ENCODE measurements at regions not wholly inside any gene's neighbourhood (a gene's known extent, or its start where the extent isn't known, plus 50 kb on each side); places are given as distances from the start of the nearest gene placed in this dataset.

GRCh38 chr9:105911104-105911911, 217.0 kb downstream of the TMEM38B start:
- Mint-ChIP-seq H3K27me3 (peaks cover 6% of the 10 kb centered on the region), H3K4me1 (no peaks in the 10 kb centered on the region), H3K4me3 (no peak overlapping the region), H3K36me3 (ENCODE audit: low read depth) (no peaks in the 10 kb centered on the region), H3K27ac (no peak overlapping the region), H3K9me3 (no peaks in the 10 kb centered on the region)
- ChIA-PET POLR2A (no interaction called here), CTCF (no interaction called here)
- no peak for DNase-seq

DNA sequence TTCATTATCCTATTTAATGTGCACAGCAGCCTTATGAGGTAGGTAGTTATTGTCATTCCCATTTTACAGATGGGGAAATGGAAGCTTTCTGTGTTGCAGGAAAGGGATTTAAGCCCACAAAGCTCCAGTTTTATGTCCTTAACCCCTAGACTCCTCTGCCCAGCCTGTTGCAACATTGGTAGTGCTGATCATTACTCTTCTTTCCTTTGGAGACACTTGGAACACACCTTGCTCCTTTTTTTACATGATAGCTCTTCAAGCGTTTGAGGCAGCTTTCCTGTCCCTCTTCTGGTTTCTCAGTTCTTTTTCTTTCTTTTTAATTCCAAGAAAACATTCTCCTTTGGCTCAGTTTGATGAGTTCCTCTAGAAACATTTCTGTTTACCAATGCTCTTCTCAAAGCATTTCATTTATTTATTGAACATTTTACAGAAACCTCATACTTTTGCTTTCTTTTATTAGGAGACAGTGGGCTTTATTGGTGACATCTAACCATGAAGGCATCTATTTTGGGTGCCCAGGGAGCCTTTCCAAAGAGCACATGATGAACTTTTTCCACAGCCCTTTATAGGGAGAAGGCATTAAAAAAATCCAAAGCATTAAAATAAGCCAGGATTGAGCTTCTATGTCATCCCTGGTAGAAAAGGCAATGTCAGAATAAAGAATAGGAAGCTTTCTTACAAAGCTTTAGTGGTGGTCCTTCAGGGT, 218.0 kb downstream of the TMEM38B start:
- Mint-ChIP-seq H3K27me3 (peaks cover 6% of the 10 kb centered on the region), H3K4me1 (no peaks in the 10 kb centered on the region), H3K36me3 (ENCODE audit: low read depth) (no peaks in the 10 kb centered on the region), H3K4me3 (no peak overlapping the region), H3K27ac (no peak overlapping the region), H3K9me3 (no peaks in the 10 kb centered on the region)
- POLR2A ChIA-PET: no interaction called here
- DNase-seq: no peak
- CTCF ChIA-PET: no interaction called here

DNA sequence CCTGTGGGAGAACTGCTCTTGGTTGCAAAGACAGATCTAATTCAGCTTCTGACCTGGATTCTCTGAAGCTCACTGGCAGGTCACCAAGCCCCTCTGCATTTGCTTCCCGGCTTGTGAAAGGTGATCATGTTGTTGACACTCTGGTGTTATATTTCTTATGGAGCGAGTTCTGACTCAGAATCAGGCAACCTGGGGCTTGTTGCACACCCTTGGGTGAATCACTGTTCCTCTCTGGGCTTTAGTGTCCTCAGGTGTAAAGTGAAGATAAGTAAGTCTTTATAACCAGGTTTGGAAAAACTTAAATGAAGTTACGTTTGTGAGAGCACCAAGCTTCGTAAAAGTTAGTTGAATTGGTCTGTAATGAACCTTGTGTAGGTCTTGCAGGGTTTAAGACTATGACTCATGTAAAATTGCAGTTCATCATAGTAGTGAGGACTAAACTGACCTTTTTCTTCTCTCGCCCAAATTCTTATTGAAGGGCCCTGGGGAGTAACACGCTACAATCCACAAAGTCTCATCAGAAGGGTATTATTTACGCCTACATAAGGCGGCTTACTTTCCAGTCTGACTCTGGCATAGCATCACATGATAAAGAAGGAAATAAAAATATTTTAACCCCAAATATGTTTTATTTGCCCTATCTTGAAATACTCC, 218.6 kb downstream of the TMEM38B start:
- Mint-ChIP-seq H3K4me1 (no peaks in the 10 kb centered on the region), H3K27ac (no peak overlapping the region), H3K4me3 (no peak overlapping the region), H3K9me3 (no peaks in the 10 kb centered on the region), H3K27me3 (peaks cover 6% of the 10 kb centered on the region), H3K36me3 (ENCODE audit: low read depth) (no peaks in the 10 kb centered on the region)
- ChIA-PET POLR2A (no interaction called here), CTCF (no interaction called here)
- no peak for DNase-seq

- Mint-ChIP-seq H3K36me3 (ENCODE audit: low read depth) (no peaks in the 10 kb centered on the region), H3K27ac (no peak overlapping the region), H3K4me1 (no peaks in the 10 kb centered on the region), H3K4me3 (no peak overlapping the region), H3K27me3 (peaks cover 2% of the 10 kb centered on the region), H3K9me3 (no peaks in the 10 kb centered on the region)
- POLR2A ChIA-PET: no interaction called here
- CTCF ChIA-PET: no interaction called here
- DNase-seq: no peak
These were observed 226.9 kb downstream of the TMEM38B start for GRCh38 chr9:105921057-105921726.

GRCh38 chr9:105928416-105928815, 234.1 kb downstream of the TMEM38B start:
- CTCF ChIA-PET: no interaction called here

GRCh38 chr9:105930011-105930627, 235.8 kb downstream of the TMEM38B start:
- H3K36me3 Mint-ChIP-seq (ENCODE audit: low read depth): no peaks in the 10 kb centered on the region
- CTCF ChIA-PET: no interaction called here
- DNase-seq: no peak
- H3K27ac Mint-ChIP-seq: no peak overlapping the region
- peaks cover 6% of the 10 kb centered on the region for H3K9me3 Mint-ChIP-seq
- H3K27me3 Mint-ChIP-seq: no peaks in the 10 kb centered on the region
- no peaks in the 10 kb centered on the region for H3K4me1 Mint-ChIP-seq
- no peak overlapping the region for H3K4me3 Mint-ChIP-seq
- POLR2A ChIA-PET: no interaction called here

More at GRCh38 chr9:105928416-105928815, 234.1 kb downstream of the TMEM38B start:
- DNase-seq: no peak
- H3K27me3 Mint-ChIP-seq: no peaks in the 10 kb centered on the region
- H3K4me1 Mint-ChIP-seq: no peaks in the 10 kb centered on the region
- H3K9me3 Mint-ChIP-seq: peaks cover 3% of the 10 kb centered on the region
- POLR2A ChIA-PET: no interaction called here
- no peaks in the 10 kb centered on the region for H3K36me3 Mint-ChIP-seq (ENCODE audit: low read depth)
- H3K27ac Mint-ChIP-seq: no peak overlapping the region
- H3K4me3 Mint-ChIP-seq: no peak overlapping the region

- H3K4me1 Mint-ChIP-seq: no peaks in the 10 kb centered on the region
- peaks cover 6% of the 10 kb centered on the region for H3K9me3 Mint-ChIP-seq
- POLR2A ChIA-PET: no interaction called here
- no peaks in the 10 kb centered on the region for H3K36me3 Mint-ChIP-seq (ENCODE audit: low read depth)
- H3K27ac Mint-ChIP-seq: no peak overlapping the region
- DNase-seq: no peak
- no peaks in the 10 kb centered on the region for H3K27me3 Mint-ChIP-seq
- CTCF ChIA-PET: no interaction called here
- no peak overlapping the region for H3K4me3 Mint-ChIP-seq
These were observed 237.9 kb downstream of the TMEM38B start for GRCh38 chr9:105932276-105932675.

- H3K4me3 Mint-ChIP-seq: no peak overlapping the region
- no peaks in the 10 kb centered on the region for H3K4me1 Mint-ChIP-seq
- H3K9me3 Mint-ChIP-seq: peaks cover 12% of the 10 kb centered on the region
- H3K27ac Mint-ChIP-seq: no peak overlapping the region
- CTCF ChIA-PET: no interaction called here
- POLR2A ChIA-PET: no interaction called here
- no peak for DNase-seq
- no peaks in the 10 kb centered on the region for H3K36me3 Mint-ChIP-seq (ENCODE audit: low read depth)
- no peaks in the 10 kb centered on the region for H3K27me3 Mint-ChIP-seq
These were observed 256.1 kb downstream of the TMEM38B start for GRCh38 chr9:105950448-105950847.

GRCh38 chr9:105950894-105951293, 256.6 kb downstream of the TMEM38B start:
- no peaks in the 10 kb centered on the region for H3K27me3 Mint-ChIP-seq
- H3K27ac Mint-ChIP-seq: no peak overlapping the region
- H3K4me1 Mint-ChIP-seq: no peaks in the 10 kb centered on the region
- DNase-seq: no peak
- H3K9me3 Mint-ChIP-seq: peaks cover 12% of the 10 kb centered on the region
- H3K4me3 Mint-ChIP-seq: no peak overlapping the region
- no peaks in the 10 kb centered on the region for H3K36me3 Mint-ChIP-seq (ENCODE audit: low read depth)
- ChIA-PET CTCF (no interaction called here), POLR2A (no interaction called here)

DNA sequence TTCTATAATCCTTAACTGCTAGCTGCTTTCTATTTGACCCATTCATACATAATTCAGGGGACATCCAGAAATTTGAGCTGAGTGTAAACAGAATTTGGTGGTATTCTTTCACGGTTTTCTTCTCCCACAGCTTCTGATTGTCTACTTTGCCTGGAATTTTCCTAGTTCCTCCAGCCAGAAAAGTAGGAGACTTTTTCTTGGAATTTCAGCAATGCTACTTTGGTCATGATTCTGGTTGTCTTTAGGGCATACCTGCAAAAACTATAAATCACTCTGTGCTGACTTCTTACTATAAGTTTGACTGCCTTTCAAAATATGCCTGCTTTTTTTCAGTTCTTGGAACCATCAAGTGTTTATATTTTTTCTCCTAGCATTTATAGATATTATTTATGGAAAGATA, 260.2 kb downstream of the TMEM38B start:
- Mint-ChIP-seq H3K27me3 (no peaks in the 10 kb centered on the region), H3K27ac (no peak overlapping the region), H3K4me3 (no peak overlapping the region), H3K36me3 (ENCODE audit: low read depth) (no peaks in the 10 kb centered on the region), H3K4me1 (no peaks in the 10 kb centered on the region), H3K9me3 (peaks cover 2% of the 10 kb centered on the region)
- ChIA-PET CTCF (interaction anchor here (0.8 kb wide), 1 partner anchor 1861 kb away, joined by 3 read pairs; no protein-coding TSS in a partner anchor), POLR2A (no interaction called here)
- no peak for DNase-seq

DNA sequence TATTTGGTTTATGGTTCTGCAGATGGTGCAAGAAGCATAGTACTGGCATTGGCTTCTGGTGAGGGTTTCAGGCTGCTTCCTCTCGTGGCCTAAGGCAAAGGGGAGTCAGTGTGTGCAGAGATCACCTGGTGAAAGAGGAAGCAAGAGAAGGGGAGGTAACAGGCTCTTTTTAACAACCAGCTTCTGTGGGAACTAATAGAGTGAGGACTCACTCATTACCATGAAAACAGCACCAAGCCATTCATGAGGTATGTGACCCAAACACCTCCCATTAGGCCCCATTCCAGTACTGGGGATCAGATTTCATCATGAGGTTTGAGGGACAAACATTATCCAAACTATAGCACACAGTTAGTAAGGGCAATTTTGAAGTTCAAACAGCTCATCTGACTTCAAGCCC, 263.5 kb downstream of the TMEM38B start:
- CTCF ChIA-PET: no interaction called here
- Mint-ChIP-seq H3K9me3 (peaks cover 2% of the 10 kb centered on the region), H3K27ac (no peak overlapping the region), H3K27me3 (no peaks in the 10 kb centered on the region), H3K36me3 (ENCODE audit: low read depth) (no peaks in the 10 kb centered on the region), H3K4me3 (no peak overlapping the region), H3K4me1 (no peaks in the 10 kb centered on the region)
- POLR2A ChIA-PET: no interaction called here
- DNase-seq: no peak

DNA sequence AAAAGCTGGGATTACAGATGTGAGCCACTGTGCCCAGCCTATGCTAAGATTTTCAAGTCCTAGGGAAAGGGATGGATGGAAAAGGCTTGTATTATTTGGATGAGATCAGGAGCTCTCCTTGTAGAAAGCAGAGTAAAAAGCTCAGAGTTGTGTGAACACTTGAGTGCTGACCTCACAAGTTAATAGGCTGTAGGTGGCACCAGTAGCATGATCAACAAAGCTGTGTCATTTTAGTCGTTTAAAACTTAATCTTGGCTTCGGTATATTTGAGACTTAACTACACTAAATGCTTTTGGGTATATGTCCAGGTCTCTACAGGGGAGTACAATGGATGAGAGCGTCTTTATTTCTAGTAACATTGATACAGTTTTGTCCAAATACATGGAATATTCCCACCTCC, 264.2 kb downstream of the TMEM38B start:
- Mint-ChIP-seq H3K9me3 (peaks cover 2% of the 10 kb centered on the region), H3K36me3 (ENCODE audit: low read depth) (no peaks in the 10 kb centered on the region), H3K4me3 (no peak overlapping the region), H3K27ac (no peak overlapping the region), H3K4me1 (no peaks in the 10 kb centered on the region), H3K27me3 (no peaks in the 10 kb centered on the region)
- ChIA-PET CTCF (no interaction called here), POLR2A (no interaction called here)
- no peak for DNase-seq

DNA sequence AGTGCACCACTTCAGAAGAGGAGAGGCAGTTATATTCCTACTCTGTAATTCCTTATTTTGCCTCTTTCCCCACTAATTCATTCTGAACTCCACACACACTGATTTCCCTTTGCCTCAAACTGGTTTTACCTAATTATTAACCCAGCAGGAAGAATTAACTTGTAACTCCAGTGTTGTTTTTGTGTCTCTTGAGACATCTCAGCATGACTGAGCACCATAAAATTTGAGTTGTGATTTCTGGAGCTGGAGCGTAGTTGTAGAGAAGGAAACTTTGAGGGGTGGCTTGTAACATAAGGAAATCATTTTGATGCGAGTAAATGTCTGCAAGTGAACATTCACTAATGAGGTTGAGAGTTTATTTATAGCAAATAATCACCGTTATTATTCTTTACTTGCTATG, 265.2 kb downstream of the TMEM38B start:
- Mint-ChIP-seq H3K36me3 (ENCODE audit: low read depth) (no peaks in the 10 kb centered on the region), H3K27me3 (no peaks in the 10 kb centered on the region), H3K27ac (no peak overlapping the region)

More for the DNA sequence above, 265.2 kb downstream of the TMEM38B start:
- Mint-ChIP-seq H3K4me1 (no peaks in the 10 kb centered on the region), H3K9me3 (peaks cover 2% of the 10 kb centered on the region), H3K4me3 (no peak overlapping the region)
- CTCF ChIA-PET: no interaction called here
- DNase-seq: no peak
- POLR2A ChIA-PET: no interaction called here

Measured in activated CD4-positive, alpha-beta T cell treated with anti-CD3 and anti-CD28 coated beads, Interleukin-2, amount 10 ng/mL, durations not matched to agents 7 days and 5 days (primary cell).